ENCODE measurements at regions not wholly inside any gene's neighbourhood (a gene's known extent, or its start where the extent isn't known, plus 50 kb on each side); places are given as distances from the start of the nearest gene placed in this dataset.
A peak's percentile ranks its signal among the peaks of the same experiment; 100 is the strongest.
"Not testable (repeated sequence)": the region's sequence is repeated elsewhere in the genome, so short reads cannot be mapped to it uniquely, and the experiment has no call there.

DNA sequence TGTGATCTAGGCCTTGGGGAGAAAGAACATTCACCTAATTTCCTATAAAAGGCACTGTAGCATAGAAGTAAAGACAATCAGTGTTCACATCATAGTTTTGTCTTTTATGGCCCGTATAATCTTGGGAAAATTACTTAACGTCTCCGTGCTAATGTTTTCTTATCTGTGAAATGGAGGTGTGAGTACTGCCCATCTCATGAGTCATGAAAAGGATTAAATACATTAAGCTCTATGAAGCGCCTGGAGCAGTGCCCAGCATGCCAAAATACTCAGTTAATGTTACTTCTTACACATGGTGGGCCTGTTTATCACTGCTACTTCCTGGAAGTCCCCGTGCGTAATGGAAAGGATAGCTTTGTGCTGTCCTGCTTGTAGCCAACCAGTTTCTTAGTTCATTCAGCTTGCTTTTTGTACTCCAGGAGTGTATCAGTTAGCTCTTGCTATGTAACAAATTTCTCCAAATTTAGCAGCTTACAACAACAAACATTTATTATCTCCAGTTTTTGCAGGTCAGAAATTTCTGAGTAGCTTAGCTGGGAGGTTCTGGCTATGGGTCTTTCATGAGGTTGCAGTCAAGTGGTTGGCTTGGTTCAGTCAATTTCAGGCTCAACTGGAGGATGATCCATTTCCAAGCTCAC, 103.6 kb upstream of the BMP2 start:
- no peak for FAIRE-seq
- no peak for DNase-seq (ENCODE audit: low spot score in 2 of 2)

DNA sequence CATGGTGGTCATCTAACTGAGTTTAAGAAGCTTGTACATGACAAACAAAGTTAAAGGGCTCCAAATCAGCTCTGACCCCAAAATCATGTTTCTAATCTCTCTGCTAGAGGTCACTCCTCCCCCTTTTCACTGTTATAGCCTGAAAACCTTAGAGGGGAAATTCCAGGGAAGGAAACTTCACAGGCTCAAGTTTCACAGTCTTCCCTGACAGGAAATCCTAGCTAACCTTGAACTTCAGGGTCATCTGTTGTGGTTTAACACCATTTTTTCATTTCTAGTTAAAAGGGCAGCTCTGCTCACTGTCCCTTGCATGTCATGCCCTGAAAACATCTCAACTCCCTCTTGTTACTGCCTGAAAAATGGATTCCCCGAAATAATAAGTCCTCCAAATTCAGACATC, 104.4 kb upstream of the BMP2 start:
- no peak for DNase-seq (ENCODE audit: low spot score in 2 of 2)
- FAIRE-seq, result no peak

DNA sequence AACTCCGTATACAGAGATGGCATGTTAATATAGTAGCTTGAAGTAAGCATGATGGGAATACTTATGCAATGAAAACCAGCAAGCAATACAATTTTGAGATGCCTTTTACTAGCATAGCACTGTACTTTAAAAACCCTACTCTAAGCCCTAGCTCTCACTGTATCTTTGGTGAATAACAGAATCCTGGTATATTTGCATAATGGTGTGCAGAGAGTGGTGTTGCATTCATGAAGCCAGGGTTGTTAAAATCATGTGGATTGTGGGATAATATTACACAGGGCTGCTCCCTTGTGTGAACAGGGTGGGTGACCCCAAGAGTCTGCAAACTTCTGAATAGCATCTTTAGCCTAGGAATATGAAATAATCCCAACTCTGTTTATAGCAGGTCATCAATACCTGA, 105.2 kb upstream of the BMP2 start:
- no peak for FAIRE-seq
- no peak for DNase-seq (ENCODE audit: low spot score in 2 of 2)

DNA sequence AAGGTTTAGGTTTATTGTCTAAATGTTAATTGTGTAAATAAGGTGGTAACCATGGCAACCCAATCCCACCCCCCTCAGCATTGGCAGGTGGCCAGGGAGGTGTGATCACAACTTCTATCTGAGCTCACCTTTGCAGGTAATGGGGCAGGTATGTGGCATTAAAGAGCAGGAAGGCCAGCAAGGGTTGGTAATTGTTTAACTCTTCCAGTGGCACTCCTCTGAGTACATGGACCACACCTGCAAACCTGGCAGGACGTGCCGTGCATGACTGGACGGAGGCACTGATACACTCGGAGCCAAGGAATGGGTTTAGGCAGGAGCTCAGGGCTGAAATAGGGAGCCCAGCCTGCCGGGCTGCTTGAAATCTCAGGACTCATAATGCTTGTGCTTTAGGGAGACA, 107.0 kb upstream of the BMP2 start:
- no peak for FAIRE-seq

DNA sequence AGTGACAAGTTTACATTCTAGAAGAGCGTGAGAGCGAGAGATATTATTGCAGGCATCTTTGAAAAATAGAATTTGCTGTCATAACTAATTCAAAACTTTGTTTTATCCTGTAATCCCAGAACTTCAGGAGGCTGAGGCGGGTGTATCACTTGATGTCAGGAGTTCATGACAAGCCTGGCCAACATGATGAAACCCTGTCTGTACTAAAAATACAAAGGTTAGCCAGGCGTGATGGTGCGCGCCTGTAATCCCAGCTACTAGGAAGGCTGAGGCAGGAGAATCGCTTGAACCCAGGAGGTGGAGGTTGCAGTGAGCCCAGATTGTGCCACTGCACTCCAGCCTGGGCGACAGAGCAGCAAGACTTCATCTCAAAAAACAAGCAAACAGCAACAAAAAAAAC, 108.6 kb upstream of the BMP2 start:
- not testable (repeated sequence) for DNase-seq (ENCODE audit: low spot score in 2 of 2); FAIRE-seq

More for the DNA sequence above, 107.0 kb upstream of the BMP2 start:
- no peak for DNase-seq (ENCODE audit: low spot score in 2 of 2)

DNA sequence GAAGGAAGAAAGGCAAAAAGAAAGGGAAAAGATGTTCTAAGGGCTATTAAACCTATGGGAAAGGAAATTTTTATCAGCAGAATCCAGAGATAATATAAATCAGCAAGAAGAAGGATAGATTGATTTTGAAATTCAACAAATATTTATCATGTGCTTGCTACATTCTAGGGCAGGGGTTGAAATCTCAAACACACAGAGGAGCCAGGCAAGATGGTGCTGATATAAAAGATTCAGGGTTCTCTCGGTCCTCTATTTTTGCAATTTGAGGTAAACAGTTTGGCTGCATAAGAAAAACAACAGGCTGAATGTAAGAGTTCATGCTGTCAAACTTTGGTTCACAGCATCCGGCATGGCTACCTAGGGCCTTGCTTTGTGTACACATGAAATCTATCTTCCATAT, 109.6 kb upstream of the BMP2 start:
- DNase-seq (ENCODE audit: low spot score in 2 of 2) (no peak), FAIRE-seq (no peak)

DNA sequence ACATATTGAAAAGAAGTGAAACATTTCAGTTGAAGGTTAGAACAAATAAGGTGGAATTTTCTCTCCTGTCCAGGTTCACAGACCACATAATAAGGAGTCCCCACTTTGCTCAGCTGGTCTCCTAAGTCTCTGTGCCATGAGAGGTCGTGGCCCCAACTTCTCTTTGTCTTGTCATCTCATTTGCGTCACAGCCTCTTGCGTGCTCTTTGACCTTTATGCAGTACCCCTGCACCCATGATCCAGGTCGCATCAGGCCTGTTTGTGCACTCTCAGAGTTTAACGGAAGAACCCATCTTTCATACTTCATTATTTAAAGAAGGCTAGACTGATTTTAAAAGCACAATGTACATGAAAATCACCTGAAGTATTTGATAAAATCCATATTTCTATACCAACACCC, 110.4 kb upstream of the BMP2 start:
- FAIRE-seq, result no peak
- no peak for DNase-seq (ENCODE audit: low spot score in 2 of 2)

DNA sequence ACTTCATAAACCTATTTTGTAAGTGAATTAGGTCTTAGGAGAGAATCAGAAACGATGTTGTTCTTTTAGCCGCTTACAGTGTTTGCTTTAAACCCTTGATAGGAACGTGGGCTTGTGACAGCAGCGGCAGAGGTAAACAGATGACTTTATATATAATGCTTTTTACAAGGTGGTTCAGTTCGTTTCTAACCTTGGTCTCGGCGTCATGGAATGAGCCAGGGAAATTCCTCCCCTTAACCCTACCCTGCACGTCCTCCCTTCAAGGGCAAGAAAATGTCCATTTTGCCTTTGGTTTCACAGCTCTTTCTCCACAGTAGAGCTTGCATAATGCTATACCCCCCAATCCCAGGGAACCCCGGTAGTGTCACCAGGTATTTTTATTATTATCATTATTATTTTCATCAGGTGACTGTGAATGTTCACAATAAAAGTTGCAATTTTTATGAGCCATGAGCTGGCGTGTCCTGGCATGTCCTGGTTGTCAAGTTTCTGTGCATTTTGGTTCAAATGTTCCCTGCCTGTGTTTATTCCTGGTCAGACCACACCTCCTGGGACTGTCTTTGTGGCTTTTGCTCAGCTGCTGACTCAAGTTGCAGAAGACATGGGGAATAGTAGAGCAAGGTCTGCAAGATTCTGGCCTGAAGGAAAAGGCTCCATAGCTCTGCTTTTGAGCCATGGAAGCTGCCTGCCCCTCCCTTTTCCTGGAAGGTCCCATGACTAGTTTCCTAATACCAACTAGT, 112.8 kb upstream of the BMP2 start:
- FAIRE-seq (no peak), DNase-seq (ENCODE audit: low spot score in 2 of 2) (no peak)

DNA sequence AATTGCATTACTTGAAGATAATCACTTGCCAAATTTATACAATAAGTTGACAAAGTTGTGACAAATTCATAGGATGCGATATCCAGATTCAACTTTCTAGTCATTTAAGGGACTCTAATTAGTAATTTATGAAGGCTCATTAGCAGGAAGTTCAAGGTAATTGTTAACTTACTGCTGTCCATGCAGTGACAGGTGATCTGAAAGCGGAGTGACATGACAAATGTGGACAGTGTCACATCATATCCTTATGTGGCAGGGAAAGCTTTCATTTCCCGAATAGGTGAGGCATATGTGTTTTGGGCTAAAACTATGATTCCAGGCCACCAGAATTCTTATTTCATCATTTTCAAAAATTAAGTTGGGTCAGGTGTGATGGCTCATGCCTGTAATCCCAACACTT, 115.9 kb upstream of the BMP2 start:
- FAIRE-seq (no peak), DNase-seq (ENCODE audit: low spot score in 2 of 2) (no peak)

DNA sequence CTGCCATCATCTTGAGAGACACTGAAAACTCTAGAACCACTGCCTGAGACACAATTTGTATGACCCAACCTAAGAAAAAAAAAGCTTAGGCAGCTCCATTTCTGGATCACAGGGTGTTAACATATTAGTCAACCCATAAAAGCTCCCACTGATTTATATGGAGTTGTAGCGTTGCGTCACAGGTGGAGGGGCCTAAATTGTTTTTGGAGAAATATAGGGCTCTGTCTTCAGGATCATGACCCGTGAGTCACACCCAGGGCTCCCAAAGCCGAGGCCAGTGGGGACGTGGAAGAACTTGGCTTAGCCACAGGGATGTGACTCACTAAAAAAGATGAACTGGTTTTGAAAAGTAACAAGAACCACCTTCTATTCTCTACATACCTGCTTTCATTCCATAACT, 116.5 kb upstream of the BMP2 start:
- no peak for DNase-seq (ENCODE audit: low spot score in 2 of 2)
- FAIRE-seq, result no peak

DNA sequence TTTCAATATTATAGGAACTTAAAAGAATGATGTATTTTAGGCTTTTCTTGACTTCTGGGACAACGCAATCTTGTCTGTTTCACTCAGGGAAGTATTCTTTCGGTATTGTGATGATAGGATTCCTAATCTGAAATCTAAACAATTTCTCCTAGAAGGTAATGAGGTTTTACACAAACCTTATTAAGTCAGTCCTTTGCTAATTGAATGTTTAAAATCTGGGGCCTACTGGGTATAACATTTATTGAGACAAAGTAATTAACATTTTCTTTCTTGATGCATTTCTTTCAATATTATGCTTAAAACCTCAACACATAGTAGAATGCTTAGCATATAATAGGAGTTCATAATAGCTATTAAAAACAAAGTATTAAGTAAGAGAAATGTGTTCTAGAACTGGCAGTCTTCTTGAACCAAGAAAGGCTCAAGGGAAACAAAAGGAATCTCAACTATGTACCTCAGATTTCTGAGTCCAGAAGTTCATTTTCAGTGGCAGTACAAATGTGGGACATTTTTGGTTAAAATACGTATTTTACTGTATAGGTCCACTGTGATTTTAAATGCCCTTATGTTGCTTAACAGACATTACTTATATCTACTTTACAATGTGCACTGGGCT, 121.4 kb upstream of the BMP2 start:
- DNase-seq (ENCODE audit: low spot score in 2 of 2) (no peak), FAIRE-seq (no peak)

DNA sequence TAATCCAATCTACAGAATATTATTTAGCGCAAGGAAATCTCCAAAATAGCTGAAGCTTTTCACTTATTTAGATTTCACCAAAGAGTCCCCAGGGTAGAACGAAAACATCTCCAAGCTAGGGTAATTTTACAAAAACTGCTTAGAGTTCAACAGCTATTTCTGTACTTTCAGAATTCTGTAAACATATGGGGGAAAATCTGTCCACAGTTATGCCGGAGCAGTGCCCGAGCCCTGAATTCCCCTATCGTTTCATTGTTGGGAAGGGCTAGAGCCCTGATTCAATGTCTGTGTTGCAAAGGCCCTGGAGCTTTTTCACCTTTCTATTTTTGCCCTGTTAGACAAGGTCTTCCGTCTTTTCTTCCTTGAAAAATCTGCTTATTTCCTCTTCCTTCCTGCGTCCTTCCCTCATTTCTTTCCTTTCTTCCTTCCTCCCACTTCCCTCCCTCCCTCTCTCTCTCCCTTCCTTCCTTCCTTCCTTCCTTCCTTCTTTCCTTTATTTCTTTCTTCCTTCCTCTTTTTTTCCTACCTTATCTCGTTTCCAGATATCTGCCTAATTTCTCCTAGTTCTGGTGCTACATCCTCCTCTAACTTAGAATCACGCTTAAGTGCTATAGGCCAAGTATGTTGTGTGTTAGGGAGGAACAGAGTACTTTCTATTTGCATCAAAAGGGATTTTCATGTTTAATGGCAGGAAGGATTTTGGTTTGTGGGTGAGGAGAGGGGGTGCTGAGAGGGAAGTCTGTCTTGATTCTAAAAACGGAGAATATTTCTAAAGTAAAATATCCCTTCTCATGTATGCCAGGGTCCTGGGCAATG, 122.5 kb upstream of the BMP2 start:
- FAIRE-seq (no peak), DNase-seq (ENCODE audit: low spot score in 2 of 2) (no peak)

DNA sequence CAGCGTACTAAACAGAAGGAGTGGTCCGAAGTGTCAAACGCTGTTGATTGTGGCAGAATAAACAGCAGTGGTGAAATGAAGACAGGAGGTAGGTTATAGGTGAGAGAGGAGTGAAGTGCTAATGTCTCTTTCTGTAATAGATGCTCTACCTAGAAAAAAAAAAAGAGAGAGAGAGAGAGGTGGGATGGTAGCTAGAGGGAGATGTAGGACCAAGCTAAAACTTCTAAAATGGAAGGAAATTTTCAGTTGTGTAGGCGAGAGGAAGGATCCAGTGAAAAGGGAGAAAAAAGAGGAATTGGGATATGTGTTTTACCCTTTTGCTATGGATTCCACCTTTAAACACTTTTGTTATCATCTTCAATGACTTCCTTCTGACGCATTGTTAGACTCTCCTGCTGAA, 126.5 kb upstream of the BMP2 start:
- DNase-seq (ENCODE audit: low spot score in 2 of 2) (no peak), FAIRE-seq (no peak)

DNA sequence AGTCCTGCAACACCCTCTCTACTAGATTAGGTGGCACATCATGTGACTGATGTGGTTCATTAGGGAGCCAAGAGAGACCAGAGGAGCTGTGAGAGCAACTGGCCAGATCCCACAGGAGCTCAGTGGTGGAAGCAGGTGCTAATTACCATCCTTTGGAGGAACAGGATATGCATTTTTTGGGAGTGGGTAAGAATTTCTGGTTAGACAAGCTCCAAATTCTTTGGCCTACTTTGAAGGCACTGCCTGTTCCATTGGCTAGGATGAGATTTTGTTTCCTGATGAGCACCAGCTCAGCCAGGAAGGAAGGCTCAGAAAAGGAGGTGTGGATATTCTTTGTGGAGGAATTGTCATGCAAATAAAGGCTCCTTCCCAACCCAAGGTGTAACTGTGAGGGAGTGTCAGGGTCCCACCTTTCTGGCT, 130.3 kb upstream of the BMP2 start:
- FAIRE-seq (no peak), DNase-seq (ENCODE audit: low spot score in 2 of 2) (no peak)

DNA sequence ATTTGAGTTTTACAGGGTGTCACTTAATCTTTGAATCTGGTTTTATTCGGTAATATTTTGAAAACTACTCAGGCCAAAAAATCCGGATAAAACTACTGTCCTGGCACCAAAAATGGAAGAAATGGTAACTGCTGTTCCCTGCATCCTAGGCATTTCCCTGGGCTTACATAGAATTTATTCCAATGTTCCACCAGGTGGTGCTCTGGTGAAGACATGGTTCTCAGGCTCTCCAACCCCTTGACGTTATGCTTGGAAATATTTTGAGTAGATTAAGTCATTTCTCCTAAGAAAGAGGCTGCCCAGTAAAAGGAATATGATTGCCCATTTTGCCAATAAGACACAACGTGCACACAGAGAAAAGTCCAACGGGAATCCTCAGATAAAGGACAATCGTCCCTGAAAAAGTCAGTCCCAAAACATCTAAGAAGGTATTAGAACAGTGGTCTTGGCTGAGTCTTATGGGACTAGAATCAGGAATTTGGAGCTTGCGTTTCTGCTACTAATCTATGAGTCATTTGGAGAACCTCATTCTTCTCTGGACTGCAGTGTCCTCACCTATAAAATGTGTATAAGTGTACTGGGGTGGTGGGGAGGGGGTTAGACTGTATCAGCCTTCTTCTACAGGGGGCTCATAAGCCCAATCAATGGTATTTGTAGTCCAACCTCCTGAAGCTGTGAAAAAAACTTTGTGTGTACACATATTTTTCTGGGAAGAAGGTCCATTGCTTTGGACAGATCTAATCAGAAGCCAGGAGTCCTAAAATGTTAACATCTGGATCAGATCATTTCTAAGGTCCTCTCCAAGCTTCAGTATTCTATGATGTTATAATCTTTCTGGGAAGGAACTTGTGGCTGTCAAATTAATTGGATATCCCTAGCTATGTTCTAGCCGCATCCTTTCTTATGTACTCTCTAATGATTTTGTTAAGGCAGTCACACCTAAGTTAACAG, 131.0 kb upstream of the BMP2 start:
- FAIRE-seq (no peak), DNase-seq (ENCODE audit: low spot score in 2 of 2) (peak in 1 of 2 donors; percentile 10)

DNA sequence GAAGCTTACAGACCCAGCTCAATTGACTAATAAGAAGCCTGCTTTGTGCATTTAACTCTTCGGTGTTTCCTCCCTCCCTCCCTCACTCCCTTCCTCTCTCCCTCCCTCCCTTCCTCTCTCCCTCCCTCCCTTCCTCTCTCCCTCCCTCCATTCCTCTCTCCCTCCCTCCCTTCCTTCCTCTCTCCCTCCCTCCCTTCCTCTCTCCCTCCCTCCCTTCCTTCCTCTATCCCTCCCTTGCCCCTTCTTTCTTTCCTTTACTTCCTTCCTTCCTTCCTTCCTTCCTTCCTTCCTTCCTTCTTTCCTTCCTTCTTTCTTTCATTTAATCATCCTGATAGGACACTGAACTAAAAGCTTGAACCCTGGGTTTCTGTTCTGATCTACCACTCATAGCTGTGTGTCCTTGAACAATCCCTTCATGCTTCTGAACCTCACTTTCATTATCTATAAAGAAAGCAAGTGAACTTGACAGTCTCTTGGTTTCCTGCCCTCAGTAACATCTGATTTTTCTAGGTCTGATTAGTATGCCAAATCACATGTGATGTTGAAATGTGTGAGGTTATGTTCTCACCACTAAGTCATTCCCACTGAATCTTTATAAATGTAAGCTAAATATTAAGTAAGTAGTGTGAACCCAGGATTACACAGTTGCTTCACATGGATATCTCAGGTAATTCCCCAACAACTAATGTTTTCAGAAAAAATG, 132.3 kb upstream of the BMP2 start:
- FAIRE-seq (no peak), DNase-seq (ENCODE audit: low spot score in 2 of 2) (no peak)

DNA sequence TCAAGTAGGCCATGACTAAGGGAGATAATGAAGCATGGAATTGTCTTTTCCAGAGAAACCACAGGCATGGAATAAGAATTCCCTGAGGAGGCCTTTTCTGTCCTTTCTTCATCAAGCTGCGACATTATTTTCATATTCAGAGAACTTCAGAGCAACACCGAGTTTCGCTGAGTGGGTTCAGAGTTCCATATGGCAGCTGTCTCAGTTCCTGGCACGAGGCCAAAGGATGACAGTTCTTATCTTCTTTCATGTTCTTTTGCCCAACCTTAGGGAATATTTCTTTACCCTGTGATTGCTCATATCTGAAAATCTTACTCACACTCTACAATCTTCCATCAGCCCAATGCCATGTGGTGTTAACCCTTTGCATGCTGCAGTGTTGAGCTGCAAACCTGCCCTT, 135.3 kb upstream of the BMP2 start:
- DNase-seq (ENCODE audit: low spot score in 2 of 2) (no peak), FAIRE-seq (no peak)

DNA sequence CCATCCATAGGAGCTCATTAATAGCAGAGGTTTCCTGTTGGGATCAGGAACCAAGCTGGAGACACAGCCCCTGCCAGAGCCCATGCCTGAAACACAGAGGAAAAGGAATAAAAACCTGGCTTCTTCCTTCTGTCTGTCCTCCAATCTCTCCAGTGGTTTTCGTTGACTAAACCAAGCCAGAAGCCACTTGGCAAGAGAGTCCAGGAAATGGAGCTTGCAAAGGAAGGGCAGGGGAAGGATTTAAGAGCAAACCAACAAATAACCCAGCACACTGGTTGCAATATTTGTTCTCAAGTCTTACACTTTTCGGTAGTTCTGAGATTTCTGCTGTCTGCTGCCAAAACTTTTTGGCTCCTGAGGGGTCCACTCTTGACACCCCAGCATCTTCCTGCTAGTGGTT, 137.0 kb upstream of the BMP2 start:
- no peak for FAIRE-seq
- DNase-seq (ENCODE audit: low spot score in 2 of 2), result no peak

DNA sequence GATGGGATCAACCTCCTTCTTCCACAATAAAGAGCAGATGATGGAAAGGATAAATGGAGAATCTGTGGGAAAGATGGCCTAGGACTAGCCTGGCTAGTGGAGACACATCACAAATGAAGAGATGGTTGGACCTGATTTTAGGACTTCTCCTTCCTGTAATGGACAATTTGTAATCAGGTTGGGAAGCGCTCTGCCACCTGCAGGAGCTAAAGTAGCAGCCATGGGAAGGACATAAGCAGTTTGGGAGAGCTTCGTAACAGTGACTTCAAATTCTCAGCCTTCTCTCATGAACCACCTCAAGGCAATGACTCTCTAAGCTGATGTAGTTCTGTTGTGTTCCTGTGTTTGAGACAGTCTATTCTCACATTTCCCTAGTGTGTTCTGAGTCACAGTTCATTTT, 137.9 kb upstream of the BMP2 start:
- DNase-seq (ENCODE audit: low spot score in 2 of 2) (no peak), FAIRE-seq (no peak)
